Panc1 (cell line): ENCODE measurements at regions not wholly inside any gene's neighbourhood (a gene's known extent, or its start where the extent isn't known, plus 50 kb on each side); places are given as distances from the start of the nearest gene placed in this dataset.

Experiments
- ATAC-seq: fragments of 200-7000 bp; cut with Tn5 transposase; 2 replicates; pipeline ENCODE4 v1.9.1; 2020; ENCODE audit warnings: mild to moderate bottlenecking, moderate library complexity
- BruUV-seq: library from RNA; stranded (reverse); fragments of 400-500 nt; replicated peaks from 2 replicates; lab custom pipeline; 2021; lab: Mats Ljungman, UMichigan
- CTCF ChIA-PET: fragments of 300-600 bp; sonication (Branson Sonifier 250); formaldehyde crosslinking; loops from one replicate; lab custom pipeline; 2022; ENCODE audit warnings: antibody characterized with exemption; lab: Charles Lee
- POLR2A ChIA-PET: fragments of 300-600 bp; sonication (Branson Sonifier 250); formaldehyde crosslinking; loops from one replicate; lab custom pipeline; 2022; ENCODE audit warnings: antibody characterized with exemption; lab: Charles Lee
- DNase-seq: peaks from one replicate; pipeline ENCODE4 v3.0.0-alpha.2; 2010; ENCODE audit warnings: low read depth, low spot score
- H3K27ac ChIP-seq: 2 replicates; pipeline ENCODE4 v1.5.1; 2011; ENCODE audit warnings: mild to moderate bottlenecking, low read length, inconsistent platforms
- H3K27me3 ChIP-seq: fragments of 200-500 bp; sonication (Bioruptor generic); 2 replicates; pipeline ENCODE4 v1.6.0; 2014; ENCODE audit warnings: low read length, inconsistent platforms; ENCODE audit not compliant: control insufficient read depth, insufficient read depth
- H3K36me3 ChIP-seq: fragments of 200-500 bp; sonication (Bioruptor generic); 2 replicates; pipeline ENCODE4 v1.5.1; 2014; ENCODE audit warnings: inconsistent platforms, mild to moderate bottlenecking, low read length, moderate library complexity; ENCODE audit not compliant: control insufficient read depth, insufficient read depth
- H3K4me1 ChIP-seq: 2 replicates; pipeline ENCODE4 v1.5.1; 2011; ENCODE audit warnings: inconsistent platforms, mild to moderate bottlenecking, low read length, moderate library complexity; ENCODE audit not compliant: control insufficient read depth, insufficient read depth
- H3K4me3 ChIP-seq, 2 experiments: 2 replicates each; pipeline ENCODE4 v1.5.1; 2011 to 2012; ENCODE audit warnings: low read depth in 2 of 2, low read length in 2 of 2, mild to moderate bottlenecking in 2 of 2, inconsistent platforms in 1 of 2, moderate library complexity in 1 of 2
- H3K9me3 ChIP-seq: fragments of 200-500 bp; sonication (Bioruptor generic); 2 replicates; pipeline ENCODE4 v1.5.1; 2014; ENCODE audit warnings: low read depth, mild to moderate bottlenecking, inconsistent platforms, low read length, moderate library complexity; ENCODE audit not compliant: control insufficient read depth, insufficient read depth
- POLR2AphosphoS5 ChIP-seq: IDR thresholded peaks from 2 replicates; pipeline ENCODE4 v1.6.1; 2012; ENCODE audit warnings: mild to moderate bottlenecking, low read depth, low read length, moderate library complexity
- SIN3A ChIP-seq: IDR thresholded peaks from 2 replicates; pipeline ENCODE4 v1.6.1; 2012; ENCODE audit warnings: low read depth, mild to moderate bottlenecking, low read length, moderate library complexity, borderline replicate concordance; ENCODE audit not compliant: insufficient read depth
- TCF7L2 ChIP-seq: IDR thresholded peaks from 2 replicates; pipeline ENCODE4 v1.6.1; 2011; ENCODE audit warnings: mild to moderate bottlenecking, low read depth, low read length, inconsistent platforms
- in situ Hi-C: cut with HindIII; loops from 2 replicates; pipeline ENCODE4 v1.10.0; 2016; ENCODE audit warnings: low sequenced_read_pairs, low pct_unique_long_range_greater_than_20kb
- intact Hi-C: fragments of 100-400 bp; cut with micrococcal nuclease; formaldehyde crosslinking; loops from one replicate; pipeline ENCODE4 v1.10.0; 2022; ENCODE audit not compliant: unreplicated experiment
- TF ChIP-seq, protein P1 (sequence below), 2 experiments: IDR thresholded peaks; 2 replicates each; pipeline ENCODE4 v1.6.1; 2011 to 2012; ENCODE audit warnings: low read depth in 2 of 2, control low read depth in 1 of 2, low read length in 1 of 2, mild to moderate bottlenecking in 1 of 2, moderate library complexity in 1 of 2; ENCODE audit not compliant: insufficient read depth in 1 of 2
- TF ChIP-seq, protein P2 (sequence below): fragments of 450-650 bp; IDR thresholded peaks from 2 replicates; pipeline ENCODE4 v1.5.1; 2017; ENCODE audit warnings: mild to moderate bottlenecking

DNA sequence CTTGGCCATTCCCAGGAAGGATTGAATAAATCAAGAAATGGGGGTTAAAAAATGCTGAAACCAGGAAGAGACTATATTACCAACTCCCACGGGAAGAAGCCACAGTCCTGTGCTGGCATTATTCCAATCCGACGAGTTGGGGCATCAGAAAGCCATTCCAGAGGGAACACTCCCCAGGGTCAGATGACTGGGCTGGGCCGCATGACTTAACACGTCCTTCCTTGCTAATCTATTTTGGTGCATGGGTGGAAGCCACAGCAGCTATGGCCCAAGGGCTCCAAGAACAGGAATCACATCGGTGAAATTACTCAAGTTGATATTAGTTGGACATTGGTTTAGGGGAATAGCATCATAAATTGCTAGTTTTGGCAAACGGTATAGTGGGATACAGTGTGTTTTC lies 592.9 kb upstream of the NRP1 start:
- H3K27me3 ChIP-seq, result no peaks in the 10 kb centered on the region
- ChIA-PET CTCF (no interaction called here), POLR2A (no interaction called here)
- H3K4me3 ChIP-seq, result no peak overlapping the region
- H3K9me3 ChIP-seq, result no peaks in the 10 kb centered on the region
- no peaks in the 10 kb centered on the region for H3K36me3 ChIP-seq
- ATAC-seq, result no peak
- in situ Hi-C loops (no loop called here), intact Hi-C loops (no loop called here)
- no peak overlapping the region for H3K27ac ChIP-seq
- H3K4me1 ChIP-seq, result no peaks in the 10 kb centered on the region
- BruUV-seq, result no TSS peak
- TF ChIP-seq, protein P1, sequence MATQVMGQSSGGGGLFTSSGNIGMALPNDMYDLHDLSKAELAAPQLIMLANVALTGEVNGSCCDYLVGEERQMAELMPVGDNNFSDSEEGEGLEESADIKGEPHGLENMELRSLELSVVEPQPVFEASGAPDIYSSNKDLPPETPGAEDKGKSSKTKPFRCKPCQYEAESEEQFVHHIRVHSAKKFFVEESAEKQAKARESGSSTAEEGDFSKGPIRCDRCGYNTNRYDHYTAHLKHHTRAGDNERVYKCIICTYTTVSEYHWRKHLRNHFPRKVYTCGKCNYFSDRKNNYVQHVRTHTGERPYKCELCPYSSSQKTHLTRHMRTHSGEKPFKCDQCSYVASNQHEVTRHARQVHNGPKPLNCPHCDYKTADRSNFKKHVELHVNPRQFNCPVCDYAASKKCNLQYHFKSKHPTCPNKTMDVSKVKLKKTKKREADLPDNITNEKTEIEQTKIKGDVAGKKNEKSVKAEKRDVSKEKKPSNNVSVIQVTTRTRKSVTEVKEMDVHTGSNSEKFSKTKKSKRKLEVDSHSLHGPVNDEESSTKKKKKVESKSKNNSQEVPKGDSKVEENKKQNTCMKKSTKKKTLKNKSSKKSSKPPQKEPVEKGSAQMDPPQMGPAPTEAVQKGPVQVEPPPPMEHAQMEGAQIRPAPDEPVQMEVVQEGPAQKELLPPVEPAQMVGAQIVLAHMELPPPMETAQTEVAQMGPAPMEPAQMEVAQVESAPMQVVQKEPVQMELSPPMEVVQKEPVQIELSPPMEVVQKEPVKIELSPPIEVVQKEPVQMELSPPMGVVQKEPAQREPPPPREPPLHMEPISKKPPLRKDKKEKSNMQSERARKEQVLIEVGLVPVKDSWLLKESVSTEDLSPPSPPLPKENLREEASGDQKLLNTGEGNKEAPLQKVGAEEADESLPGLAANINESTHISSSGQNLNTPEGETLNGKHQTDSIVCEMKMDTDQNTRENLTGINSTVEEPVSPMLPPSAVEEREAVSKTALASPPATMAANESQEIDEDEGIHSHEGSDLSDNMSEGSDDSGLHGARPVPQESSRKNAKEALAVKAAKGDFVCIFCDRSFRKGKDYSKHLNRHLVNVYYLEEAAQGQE (IDR thresholded peaks at IDR 0.05; ENCODE audit: insufficient read depth in 1 of 2, low read depth in 2 of 2, low read length in 1 of 2), result no peak
- no peak for TF ChIP-seq POLR2AphosphoS5
- no peak for TF ChIP-seq SIN3A
- TF ChIP-seq, protein P2, sequence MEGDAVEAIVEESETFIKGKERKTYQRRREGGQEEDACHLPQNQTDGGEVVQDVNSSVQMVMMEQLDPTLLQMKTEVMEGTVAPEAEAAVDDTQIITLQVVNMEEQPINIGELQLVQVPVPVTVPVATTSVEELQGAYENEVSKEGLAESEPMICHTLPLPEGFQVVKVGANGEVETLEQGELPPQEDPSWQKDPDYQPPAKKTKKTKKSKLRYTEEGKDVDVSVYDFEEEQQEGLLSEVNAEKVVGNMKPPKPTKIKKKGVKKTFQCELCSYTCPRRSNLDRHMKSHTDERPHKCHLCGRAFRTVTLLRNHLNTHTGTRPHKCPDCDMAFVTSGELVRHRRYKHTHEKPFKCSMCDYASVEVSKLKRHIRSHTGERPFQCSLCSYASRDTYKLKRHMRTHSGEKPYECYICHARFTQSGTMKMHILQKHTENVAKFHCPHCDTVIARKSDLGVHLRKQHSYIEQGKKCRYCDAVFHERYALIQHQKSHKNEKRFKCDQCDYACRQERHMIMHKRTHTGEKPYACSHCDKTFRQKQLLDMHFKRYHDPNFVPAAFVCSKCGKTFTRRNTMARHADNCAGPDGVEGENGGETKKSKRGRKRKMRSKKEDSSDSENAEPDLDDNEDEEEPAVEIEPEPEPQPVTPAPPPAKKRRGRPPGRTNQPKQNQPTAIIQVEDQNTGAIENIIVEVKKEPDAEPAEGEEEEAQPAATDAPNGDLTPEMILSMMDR, result no peak
- no peak for TF ChIP-seq TCF7L2
- DNase-seq, result no peak

DNA sequence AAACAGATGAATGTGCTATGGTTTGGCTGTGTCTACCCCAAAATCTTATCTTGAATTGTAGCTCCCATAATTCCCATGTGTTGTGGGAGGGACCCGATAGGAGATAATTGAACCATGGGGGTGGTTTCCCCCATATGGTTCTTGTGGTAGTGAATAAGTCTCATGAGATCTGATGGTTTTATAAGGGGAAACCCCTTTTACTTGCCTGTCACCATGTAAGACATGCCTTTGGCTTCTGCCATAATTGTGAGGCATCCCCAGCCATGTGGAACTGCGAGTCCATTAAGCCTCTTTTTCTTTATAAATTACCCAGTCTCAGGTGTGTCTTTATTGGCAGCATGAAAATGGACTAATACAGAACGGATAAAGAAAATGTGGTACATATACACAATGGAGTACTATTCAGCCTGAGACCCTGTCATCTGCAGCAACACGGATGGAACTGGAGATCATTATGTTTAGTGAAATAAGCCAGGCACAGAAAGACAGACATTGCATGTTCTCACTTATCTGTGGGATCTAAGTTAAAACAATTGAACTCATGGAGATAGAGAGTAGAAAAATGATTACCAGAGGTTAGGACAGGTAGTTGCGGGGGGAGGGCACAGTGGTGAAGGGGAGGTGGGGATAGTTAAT lies 587.6 kb upstream of the NRP1 start:
- BruUV-seq, result no TSS peak
- Histone ChIP-seq H3K4me3 (no peak overlapping the region), H3K36me3 (no peaks in the 10 kb centered on the region), H3K27me3 (no peaks in the 10 kb centered on the region), H3K27ac (no peak overlapping the region), H3K4me1 (no peaks in the 10 kb centered on the region), H3K9me3 (no peaks in the 10 kb centered on the region)
- intact Hi-C loops (no loop called here), in situ Hi-C loops (no loop called here)
- TF ChIP-seq SIN3A (no peak), POLR2AphosphoS5 (no peak), TCF7L2 (no peak)
- TF ChIP-seq, protein P2, result no peak
- TF ChIP-seq, protein P1 (IDR thresholded peaks at IDR 0.05; ENCODE audit: insufficient read depth in 1 of 2, low read depth in 2 of 2, low read length in 1 of 2), result no peak
- ChIA-PET POLR2A (no interaction called here), CTCF (no interaction called here)
- no peak for DNase-seq
- ATAC-seq, result no peak
